Calu3 (cell line): ENCODE measurements at regions not wholly inside any gene's neighbourhood (a gene's known extent, or its start where the extent isn't known, plus 50 kb on each side); places are given as distances from the start of the nearest gene placed in this dataset.
"Not testable (repeated sequence)": the region's sequence is repeated elsewhere in the genome, so short reads cannot be mapped to it uniquely, and the experiment has no call there.

Experiments used
- BruUV-seq: library from RNA; stranded (reverse); fragments of 400-500 nt; replicated peaks from 2 replicates; lab custom pipeline; 2021; lab: Mats Ljungman, UMichigan
- CTCF ChIA-PET: fragments of 300-600 bp; sonication (Branson Sonifier 250); formaldehyde crosslinking; loops from one replicate; lab custom pipeline; 2022; ENCODE audit warnings: antibody characterized with exemption; lab: Charles Lee
- DNase-seq: peaks from one replicate; pipeline ENCODE4 v3.0.0; 2022
- H3K27ac Mint-ChIP-seq: one replicate; pipeline ENCODE4 v1.8.0; 2022; ENCODE audit warnings: mixed read lengths; ENCODE audit not compliant: unreplicated experiment
- H3K27me3 Mint-ChIP-seq: one replicate; pipeline ENCODE4 v1.8.0; 2022; ENCODE audit warnings: mixed read lengths; ENCODE audit not compliant: unreplicated experiment
- H3K36me3 Mint-ChIP-seq: one replicate; pipeline ENCODE4 v1.8.0; 2022; ENCODE audit warnings: mild to moderate bottlenecking, moderate library complexity, mixed read lengths; ENCODE audit not compliant: insufficient read depth, unreplicated experiment
- H3K4me1 Mint-ChIP-seq: one replicate; pipeline ENCODE4 v1.8.0; 2022; ENCODE audit warnings: mild to moderate bottlenecking, low read depth, mixed read lengths; ENCODE audit not compliant: unreplicated experiment
- H3K4me3 Mint-ChIP-seq: one replicate; pipeline ENCODE4 v1.8.0; 2022; ENCODE audit warnings: mild to moderate bottlenecking, low read depth, moderate library complexity, mixed read lengths; ENCODE audit not compliant: unreplicated experiment
- H3K9me3 Mint-ChIP-seq: one replicate; pipeline ENCODE4 v1.8.0; 2022; ENCODE audit warnings: low read depth, mixed read lengths; ENCODE audit not compliant: unreplicated experiment
- CTCF ChIP-seq: fragments of 200-600 bp; IDR thresholded peaks from one replicate; pipeline ENCODE4 v1.8.0; 2022; ENCODE audit warnings: antibody characterized with exemption; ENCODE audit not compliant: unreplicated experiment
- intact Hi-C: fragments of 100-400 bp; cut with micrococcal nuclease; formaldehyde crosslinking; loops from one replicate; pipeline ENCODE4 v1.10.0; 2022; ENCODE audit not compliant: unreplicated experiment

GRCh38 chr1:101128211-101128727 lies 102.7 kb upstream of the DPH5 start:
- Mint-ChIP-seq H3K36me3 (no peaks in the 10 kb centered on the region), H3K27ac (no peak overlapping the region), H3K9me3 (no peaks in the 10 kb centered on the region), H3K4me1 (no peaks in the 10 kb centered on the region), H3K4me3 (no peak overlapping the region), H3K27me3 (peaks cover 25% of the 10 kb centered on the region)
- BruUV-seq: no TSS peak
- CTCF ChIA-PET: no interaction called here
- TF ChIP-seq CTCF: no peak
- no peak for DNase-seq
- intact Hi-C loops: no loop called here

GRCh38 chr1:101124405-101124804 lies 98.8 kb upstream of the DPH5 start:
- Mint-ChIP-seq H3K36me3 (no peaks in the 10 kb centered on the region), H3K27ac (no peak overlapping the region), H3K9me3 (no peaks in the 10 kb centered on the region), H3K27me3 (peaks cover 1% of the 10 kb centered on the region), H3K4me1 (no peaks in the 10 kb centered on the region), H3K4me3 (no peak overlapping the region)
- TF ChIP-seq CTCF: no peak
- intact Hi-C loops: no loop called here
- no TSS peak for BruUV-seq
- DNase-seq: no peak
- CTCF ChIA-PET: interaction anchor here (0.5 kb wide), 1 partner anchor 225 kb away, joined by 3 read pairs; no protein-coding TSS in a partner anchor

GRCh38 chr1:101123904-101124303 lies 98.3 kb upstream of the DPH5 start:
- H3K4me1 Mint-ChIP-seq, H3K4me3 Mint-ChIP-seq, H3K27me3 Mint-ChIP-seq, CTCF ChIA-PET, BruUV-seq, H3K27ac Mint-ChIP-seq, H3K9me3 Mint-ChIP-seq, H3K36me3 Mint-ChIP-seq, intact Hi-C loops, DNase-seq: not testable (repeated sequence)

GRCh38 chr1:101122452-101123166 lies 97.0 kb upstream of the DPH5 start:
- no peaks in the 10 kb centered on the region for H3K4me1 Mint-ChIP-seq
- H3K27me3 Mint-ChIP-seq: no peaks in the 10 kb centered on the region
- CTCF ChIA-PET: no interaction called here

More at GRCh38 chr1:101122452-101123166, 97.0 kb upstream of the DPH5 start:
- H3K4me3 Mint-ChIP-seq: no peak overlapping the region
- no peak for DNase-seq
- TF ChIP-seq CTCF: no peak
- no TSS peak for BruUV-seq
- H3K9me3 Mint-ChIP-seq: no peaks in the 10 kb centered on the region
- H3K27ac Mint-ChIP-seq: no peak overlapping the region
- no peaks in the 10 kb centered on the region for H3K36me3 Mint-ChIP-seq
- intact Hi-C loops: no loop called here
